ENCODE measurements at regions not wholly inside any gene's neighbourhood (a gene's known extent, or its start where the extent isn't known, plus 50 kb on each side); places are given as distances from the start of the nearest gene placed in this dataset.

GRCh38 chr11:33452836-33453624, 195.8 kb downstream of the HIPK3 start:
- TF ChIP-seq CTCF (IDR thresholded peaks at IDR 0.05; ENCODE audit: extremely low read depth in 1 of 2, insufficient read depth in 1 of 2, low read depth in 1 of 2, low read length in 2 of 2) = no peak
- TF ChIP-seq POLR2A (IDR thresholded peaks at IDR 0.05; ENCODE audit: low read depth, low read length) = no peak
